ENCODE measurements at regions not wholly inside any gene's neighbourhood (a gene's known extent, or its start where the extent isn't known, plus 50 kb on each side); places are given as distances from the start of the nearest gene placed in this dataset.

DNA sequence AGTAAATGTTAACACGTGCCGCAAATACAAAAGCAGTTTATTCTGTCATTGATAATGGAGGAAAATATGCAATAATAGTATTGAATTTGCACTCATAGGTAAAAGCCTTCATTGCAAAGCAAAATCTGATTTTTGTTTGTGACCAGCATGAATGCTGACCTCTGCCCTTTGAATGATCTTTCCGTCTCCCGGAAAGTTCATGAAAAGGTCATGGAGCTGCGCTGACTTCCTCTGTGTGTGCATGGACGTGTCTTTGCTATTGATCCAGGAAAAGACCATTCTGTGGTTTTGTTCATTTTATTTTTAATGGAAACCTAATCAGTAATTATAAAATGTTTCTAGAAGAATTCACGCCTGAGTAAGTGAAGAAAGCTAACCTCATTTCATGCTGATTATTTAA is 320.0 kb downstream of the MTX2 start:
- no peaks in the 10 kb centered on the region for H3K27me3 ChIP-seq
- H3K36me3 ChIP-seq = no peaks in the 10 kb centered on the region
- no peak overlapping the region for H3K4me3 ChIP-seq
- H3K27ac ChIP-seq = no peak overlapping the region
- DNase-seq (ENCODE audit: low spot score) = no peak
- H3K9me3 ChIP-seq = no peaks in the 10 kb centered on the region
- no peaks in the 10 kb centered on the region for H3K4me1 ChIP-seq
- no peak for TF ChIP-seq CTCF (IDR thresholded peaks at IDR 0.05)

GRCh38 chr2:176589825-176590440 is 320.7 kb downstream of the MTX2 start:
- Histone ChIP-seq H3K36me3 (no peaks in the 10 kb centered on the region), H3K27me3 (no peaks in the 10 kb centered on the region), H3K27ac (no peak overlapping the region), H3K9me3 (no peaks in the 10 kb centered on the region), H3K4me1 (no peaks in the 10 kb centered on the region), H3K4me3 (no peak overlapping the region)
- DNase-seq (ENCODE audit: low spot score) = no peak
- TF ChIP-seq CTCF (IDR thresholded peaks at IDR 0.05) = no peak

DNA sequence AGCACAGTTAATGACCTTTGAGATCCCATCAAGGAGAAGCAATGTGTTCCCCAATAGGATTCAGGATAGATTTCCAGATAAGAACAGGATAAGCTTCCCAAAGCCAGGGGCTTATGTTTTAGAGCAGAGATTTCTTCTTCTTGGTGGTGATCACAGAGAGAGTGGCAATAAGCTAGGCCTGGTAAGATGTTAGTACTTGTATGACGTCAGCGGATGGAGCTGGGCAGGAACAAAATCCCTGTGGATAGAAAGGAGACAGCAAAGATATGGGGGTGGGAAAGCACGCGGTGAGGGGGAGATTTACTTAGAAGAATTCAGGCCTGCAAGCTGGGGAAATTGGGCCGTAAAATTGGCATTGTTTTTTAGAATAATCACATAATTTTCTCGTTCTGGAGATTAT is 323.0 kb downstream of the MTX2 start:
- no peaks in the 10 kb centered on the region for H3K36me3 ChIP-seq
- H3K27me3 ChIP-seq = no peaks in the 10 kb centered on the region
- no peak overlapping the region for H3K4me3 ChIP-seq
- no peaks in the 10 kb centered on the region for H3K9me3 ChIP-seq
- TF ChIP-seq CTCF (IDR thresholded peaks at IDR 0.05) = no peak
- no peak overlapping the region for H3K27ac ChIP-seq
- no peaks in the 10 kb centered on the region for H3K4me1 ChIP-seq
- DNase-seq (ENCODE audit: low spot score) = no peak

DNA sequence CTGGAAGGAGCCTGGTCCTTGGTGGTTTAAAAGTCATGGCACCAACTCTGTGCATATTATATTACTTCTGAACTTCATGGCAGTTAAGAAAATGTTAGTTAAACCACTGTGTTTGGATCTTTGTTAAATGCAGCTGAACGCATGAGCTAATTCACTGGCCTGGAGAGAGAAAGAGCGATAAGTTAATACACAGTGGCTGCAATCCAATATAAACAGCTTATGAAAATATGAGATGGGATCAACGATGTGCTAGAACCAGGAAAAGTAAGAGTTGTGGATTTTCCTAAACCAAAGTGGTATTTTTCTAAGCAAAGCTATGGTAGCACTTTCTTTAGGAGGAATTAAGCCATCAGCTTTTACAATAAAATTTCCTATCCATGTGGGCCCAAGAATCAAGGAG is 326.7 kb downstream of the MTX2 start:
- Histone ChIP-seq H3K36me3 (no peaks in the 10 kb centered on the region), H3K27me3 (no peaks in the 10 kb centered on the region), H3K4me3 (no peak overlapping the region), H3K4me1 (no peaks in the 10 kb centered on the region), H3K27ac (no peak overlapping the region), H3K9me3 (no peaks in the 10 kb centered on the region)
- DNase-seq (ENCODE audit: low spot score) = no peak
- TF ChIP-seq CTCF (IDR thresholded peaks at IDR 0.05) = no peak

DNA sequence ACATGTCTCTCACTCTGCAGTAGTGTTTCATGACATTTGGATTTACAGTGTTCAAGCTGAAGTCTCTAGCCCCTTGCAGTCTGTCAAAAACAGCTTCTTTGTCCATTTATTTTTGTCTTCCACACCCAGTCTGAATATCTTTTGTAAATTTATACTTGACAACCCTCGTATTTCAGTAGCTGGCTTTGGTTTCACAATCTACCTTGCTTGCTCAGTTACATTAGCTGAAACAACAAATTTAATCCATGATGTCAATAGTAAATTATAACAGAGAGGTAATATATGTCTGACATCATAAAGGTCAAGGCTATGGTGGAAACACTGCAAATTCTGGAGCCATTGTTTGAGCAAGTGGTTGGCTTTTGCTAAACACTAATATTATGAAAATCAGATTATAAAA is 328.7 kb downstream of the MTX2 start:
- Histone ChIP-seq H3K9me3 (no peaks in the 10 kb centered on the region), H3K27ac (no peak overlapping the region), H3K4me1 (no peaks in the 10 kb centered on the region), H3K27me3 (no peaks in the 10 kb centered on the region), H3K36me3 (no peaks in the 10 kb centered on the region), H3K4me3 (no peak overlapping the region)
- DNase-seq (ENCODE audit: low spot score) = no peak
- TF ChIP-seq CTCF (IDR thresholded peaks at IDR 0.05) = no peak

- H3K4me3 ChIP-seq = no peak overlapping the region
- H3K27me3 ChIP-seq = no peaks in the 10 kb centered on the region
- no peak for TF ChIP-seq CTCF (IDR thresholded peaks at IDR 0.05)
These were observed 329.1 kb downstream of the MTX2 start for GRCh38 chr2:176598351-176598750.

More at GRCh38 chr2:176598351-176598750, 329.1 kb downstream of the MTX2 start:
- Histone ChIP-seq H3K36me3 (no peaks in the 10 kb centered on the region), H3K9me3 (no peaks in the 10 kb centered on the region), H3K27ac (no peak overlapping the region), H3K4me1 (no peaks in the 10 kb centered on the region)
- no peak for DNase-seq (ENCODE audit: low spot score)
